GM11168 (cell line): ENCODE measurements at regions not wholly inside any gene's neighbourhood (a gene's known extent, or its start where the extent isn't known, plus 50 kb on each side); places are given as distances from the start of the nearest gene placed in this dataset.

Experiments
- in situ Hi-C: fragments of 300-500 bp; cut with MboI; formaldehyde crosslinking; loops from one replicate; pipeline ENCODE4 v1.12.0; 2022; ENCODE audit warnings: low sequenced_read_pairs; ENCODE audit not compliant: unreplicated experiment

DNA sequence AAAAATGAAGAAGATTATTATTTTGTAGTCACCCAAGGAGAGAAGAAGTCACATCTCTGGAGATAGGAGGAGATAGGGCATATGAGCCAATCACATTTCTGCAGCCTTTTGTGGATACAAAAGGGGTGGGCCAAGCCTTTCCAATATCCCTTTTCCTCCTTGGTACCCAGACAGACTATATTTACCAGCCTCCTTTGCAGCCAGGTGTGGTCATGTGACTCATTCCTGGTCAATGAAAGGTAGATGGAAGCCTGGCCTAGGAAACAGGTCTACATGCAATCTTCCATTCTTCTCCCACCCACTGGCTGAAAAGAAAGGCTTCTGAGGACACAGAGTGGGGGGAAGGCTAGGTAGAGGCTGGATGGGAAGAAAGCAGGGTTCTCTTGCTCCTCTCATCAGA is 58.1 kb upstream of the ERG start:
- in situ Hi-C loops = no loop called here

DNA sequence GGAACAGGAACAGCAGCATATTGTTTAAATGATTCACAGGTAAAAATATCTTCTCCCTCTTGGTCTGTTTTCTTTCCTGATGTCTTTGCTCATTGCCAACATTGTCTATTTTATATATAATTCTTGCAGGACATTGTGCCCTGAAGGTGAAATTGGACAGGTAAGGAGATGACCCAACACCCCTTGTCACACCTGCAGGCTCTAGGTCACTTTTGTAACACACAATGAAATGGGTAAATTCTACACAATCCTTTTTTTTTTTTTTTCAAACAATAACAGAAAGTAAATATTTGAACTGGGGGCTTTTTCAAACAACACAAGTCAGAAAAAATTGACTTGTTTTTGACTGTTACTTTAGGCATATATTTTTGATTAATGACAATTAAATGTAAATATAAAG is 62.9 kb upstream of the ERG start:
- in situ Hi-C loops = no loop called here

DNA sequence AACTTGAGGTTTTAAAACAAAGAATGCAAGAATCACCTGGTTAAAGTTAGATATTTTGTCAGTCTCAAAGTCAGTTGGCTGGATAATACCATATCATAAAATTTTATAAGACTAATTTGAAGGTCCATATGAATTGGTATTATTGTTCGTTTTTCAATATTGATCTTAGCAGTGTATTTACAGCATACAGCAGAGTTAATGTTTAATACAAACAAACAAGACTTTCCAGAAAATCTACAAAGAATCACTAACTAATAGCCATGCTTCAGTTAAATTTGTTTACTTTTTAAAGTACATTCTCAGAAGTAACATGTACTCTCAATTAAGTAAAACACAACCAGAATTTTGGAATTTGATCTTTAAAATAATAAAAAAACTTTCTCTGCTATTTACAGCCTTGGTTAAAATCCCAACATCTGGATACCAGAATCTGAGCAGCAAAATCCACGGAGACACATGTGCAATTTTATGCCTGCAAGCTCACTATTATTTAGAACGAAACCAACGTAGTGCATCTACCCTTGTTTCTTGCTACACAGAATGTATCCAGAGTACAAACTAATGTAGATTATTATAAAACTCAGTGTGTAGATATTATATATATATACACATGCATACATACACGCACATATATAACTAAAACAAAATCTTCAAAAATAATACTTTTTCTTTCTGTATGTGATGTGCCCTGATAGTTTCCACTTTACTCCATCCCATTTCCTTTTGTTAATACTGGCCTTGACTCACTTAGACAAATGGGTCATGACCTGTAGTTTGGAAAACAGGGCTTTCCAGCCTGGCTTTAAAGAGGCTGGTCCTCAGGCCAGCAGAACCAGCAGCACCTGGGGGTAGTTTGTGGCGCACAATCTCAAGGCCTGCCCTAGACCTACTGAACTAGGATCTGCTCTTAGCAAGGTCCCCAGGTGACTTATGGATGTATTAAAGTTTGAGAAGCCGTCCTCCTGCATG is 63.6 kb upstream of the ERG start:
- in situ Hi-C loops = no loop called here

DNA sequence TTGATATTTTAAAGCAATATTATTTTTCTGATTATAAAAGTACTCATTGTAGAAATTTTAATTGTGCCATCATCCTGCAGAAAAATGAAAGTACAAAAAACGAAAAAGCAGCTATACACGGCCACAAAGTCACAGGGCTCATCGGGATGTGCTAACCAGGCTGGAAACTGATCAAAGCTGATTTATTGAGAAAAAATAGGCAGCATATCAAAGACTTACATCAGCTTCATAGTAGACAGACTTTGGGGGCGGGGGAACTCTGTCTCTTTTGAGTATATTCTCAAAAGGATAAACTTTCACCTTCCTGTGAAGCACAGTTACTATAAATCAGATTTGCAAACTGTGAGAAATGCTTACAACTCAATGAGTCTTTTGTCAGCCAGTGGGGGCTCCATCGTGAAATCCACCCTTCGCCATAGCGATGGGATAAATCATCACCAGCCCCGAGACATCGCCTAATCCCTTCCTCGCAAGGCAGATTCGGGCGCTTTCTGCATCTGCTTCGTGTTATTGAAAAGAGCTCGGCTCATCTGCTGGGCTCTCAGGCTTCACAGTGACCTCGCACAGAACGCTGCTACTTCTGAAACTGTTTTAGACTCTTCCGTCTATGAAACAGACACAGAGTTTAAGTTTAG is 69.2 kb upstream of the ERG start:
- in situ Hi-C loops = no loop called here

DNA sequence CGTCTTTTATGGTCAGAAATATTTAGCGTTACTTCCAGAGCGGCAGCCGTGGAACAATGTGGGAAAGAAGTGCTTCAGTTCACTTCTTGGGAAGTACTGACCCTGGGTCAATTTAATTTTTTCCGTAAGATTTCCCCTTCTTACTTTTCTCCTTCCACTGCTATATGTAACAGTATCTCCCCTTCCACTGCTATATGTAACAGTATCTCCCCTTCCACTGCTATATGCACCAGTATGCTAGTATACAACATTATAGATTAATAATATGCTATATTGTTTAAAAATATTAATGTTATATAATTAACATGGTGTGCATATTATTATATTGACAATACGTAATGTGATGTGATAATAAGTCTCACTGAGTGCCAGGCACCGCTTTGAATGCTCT is 69.7 kb upstream of the ERG start:
- in situ Hi-C loops = no loop called here

DNA sequence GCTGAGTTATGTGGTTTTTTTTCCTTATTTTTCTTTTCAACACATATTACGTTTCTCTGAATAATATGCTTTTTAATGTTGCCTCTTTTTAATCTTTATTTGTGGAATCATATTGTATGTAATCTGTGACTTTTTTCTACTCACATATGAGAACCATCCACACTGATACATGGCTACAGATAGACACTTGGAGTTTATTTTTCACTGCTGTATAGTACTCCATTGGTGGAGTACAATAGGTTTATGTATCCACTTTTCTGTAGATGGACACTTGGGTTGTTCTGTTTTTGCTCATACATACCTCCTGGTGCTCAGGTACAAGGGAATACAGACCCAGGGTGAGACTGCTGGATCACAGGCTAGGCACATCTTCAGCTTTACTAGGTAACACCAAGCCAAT is 71.5 kb upstream of the ERG start:
- in situ Hi-C loops = no loop called here

DNA sequence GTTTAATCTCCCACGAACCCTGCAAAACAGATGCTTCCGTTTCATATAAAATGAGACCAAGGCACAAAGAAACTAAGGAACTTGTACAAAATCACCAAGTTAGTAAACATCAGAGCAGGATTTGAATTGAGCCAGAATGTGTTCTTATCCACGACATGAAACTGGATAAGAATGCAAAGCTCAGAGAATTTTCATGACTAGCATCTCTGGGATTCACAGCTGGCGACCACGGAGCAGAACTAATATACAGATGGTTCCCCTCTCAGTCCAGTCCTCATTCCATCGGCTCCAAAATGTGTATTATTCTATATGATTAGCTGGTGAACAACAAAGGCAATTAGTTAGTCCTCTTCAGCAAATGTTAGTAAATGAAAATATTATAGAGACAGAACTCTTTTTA is 72.3 kb upstream of the ERG start:
- in situ Hi-C loops = no loop called here

DNA sequence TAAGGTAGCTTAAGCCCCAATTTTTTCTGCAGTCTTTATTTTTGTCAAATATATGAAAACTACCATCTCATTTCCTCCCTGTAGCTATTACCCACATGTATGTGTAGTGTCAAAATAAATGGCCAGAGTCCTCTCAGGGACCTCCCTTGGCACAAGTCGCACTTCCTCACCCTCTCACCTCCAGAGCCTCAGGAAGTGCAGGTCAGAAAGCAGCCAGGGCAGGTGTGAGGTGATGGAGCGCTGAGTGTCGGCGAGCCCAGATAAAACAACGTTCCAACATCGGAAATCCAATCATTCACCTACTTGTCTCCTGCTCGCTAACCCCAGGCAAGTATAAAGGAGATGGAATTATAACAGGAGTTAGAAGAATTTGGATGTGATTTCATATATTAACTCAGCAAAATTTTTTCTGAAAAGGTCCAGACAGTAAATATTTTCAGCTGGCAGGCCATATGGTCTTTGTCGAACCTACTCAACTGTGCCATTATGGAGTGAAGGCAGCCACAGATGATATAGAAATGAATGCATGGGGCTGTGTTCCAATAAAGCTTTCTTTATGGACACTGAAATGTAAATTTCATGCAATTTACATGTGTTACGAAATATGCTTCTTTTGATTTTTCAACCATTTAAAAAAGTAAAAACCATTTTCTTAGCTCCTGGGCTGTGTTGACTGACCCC is 76.8 kb upstream of the ERG start:
- in situ Hi-C loops = no loop called here

DNA sequence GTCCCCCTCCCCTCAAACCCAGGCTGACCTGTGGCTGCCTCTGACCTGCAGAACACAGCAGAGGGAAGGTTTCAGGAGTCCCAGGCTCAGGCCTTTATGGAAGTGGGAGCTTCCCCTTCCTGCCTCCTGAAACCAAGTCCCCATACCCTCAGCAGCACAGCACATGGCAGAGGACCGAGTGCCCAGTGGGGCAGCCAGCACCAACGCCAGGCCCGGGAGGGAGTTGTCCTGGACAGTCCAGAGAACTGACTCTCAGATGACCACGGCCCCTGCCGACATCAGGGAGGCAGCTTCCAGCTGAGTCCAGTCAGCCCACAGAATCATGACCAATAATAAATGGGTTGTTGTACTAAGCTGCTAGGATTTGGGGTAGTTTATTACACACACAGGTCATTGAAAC is 79.6 kb upstream of the ERG start:
- in situ Hi-C loops = no loop called here

DNA sequence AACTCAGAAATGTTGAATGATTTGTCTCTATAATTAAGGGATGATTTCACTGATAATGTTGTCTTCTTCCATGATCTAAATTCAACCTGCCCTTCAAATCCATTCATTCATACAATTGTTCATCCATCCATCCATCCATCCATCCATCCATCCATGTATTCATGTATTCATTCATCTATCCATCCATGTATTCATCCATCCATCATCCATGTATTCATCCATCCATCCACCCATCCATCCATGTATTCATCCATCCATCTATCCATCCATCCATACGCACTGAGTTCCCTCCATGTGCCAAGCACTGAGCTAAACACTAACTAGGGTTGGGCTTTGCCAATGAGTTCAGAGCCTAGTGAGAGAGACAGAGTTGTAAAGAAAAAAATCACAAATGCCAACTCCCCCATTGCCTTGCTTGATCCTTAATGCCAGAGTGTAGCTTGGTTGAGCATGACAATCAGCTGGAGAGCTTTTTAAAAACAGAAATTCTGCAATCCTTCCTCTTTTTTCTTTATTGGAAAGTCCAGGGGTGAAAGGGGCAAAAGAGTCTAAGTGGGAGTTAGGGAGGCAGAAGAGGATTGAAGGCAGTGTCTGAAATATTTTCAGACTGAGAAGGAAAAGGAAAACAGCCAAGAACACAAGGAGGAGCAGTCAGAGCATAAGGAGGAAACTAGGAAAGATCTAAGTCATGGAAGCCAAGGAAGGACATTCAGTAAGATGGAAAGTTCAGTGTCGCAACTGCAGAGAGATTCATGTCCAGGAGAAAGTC is 92.4 kb upstream of the ERG start:
- in situ Hi-C loops = no loop called here

DNA sequence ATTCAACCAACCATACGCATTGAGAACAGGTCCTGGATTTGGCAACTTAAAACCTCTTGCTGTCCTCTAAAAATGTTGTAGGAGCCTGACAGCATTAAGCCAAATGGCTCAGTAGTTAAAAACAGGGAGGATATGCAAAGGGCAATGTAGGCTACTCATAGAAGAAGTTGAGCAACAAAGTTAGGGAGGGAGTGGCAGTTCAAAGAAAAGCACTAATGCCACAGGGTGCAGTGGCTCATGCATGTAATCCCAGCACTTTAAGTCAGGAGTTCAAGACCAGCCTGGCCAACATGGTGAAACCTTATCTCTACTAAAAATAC is 92.9 kb upstream of the ERG start:
- in situ Hi-C loops = no loop called here

DNA sequence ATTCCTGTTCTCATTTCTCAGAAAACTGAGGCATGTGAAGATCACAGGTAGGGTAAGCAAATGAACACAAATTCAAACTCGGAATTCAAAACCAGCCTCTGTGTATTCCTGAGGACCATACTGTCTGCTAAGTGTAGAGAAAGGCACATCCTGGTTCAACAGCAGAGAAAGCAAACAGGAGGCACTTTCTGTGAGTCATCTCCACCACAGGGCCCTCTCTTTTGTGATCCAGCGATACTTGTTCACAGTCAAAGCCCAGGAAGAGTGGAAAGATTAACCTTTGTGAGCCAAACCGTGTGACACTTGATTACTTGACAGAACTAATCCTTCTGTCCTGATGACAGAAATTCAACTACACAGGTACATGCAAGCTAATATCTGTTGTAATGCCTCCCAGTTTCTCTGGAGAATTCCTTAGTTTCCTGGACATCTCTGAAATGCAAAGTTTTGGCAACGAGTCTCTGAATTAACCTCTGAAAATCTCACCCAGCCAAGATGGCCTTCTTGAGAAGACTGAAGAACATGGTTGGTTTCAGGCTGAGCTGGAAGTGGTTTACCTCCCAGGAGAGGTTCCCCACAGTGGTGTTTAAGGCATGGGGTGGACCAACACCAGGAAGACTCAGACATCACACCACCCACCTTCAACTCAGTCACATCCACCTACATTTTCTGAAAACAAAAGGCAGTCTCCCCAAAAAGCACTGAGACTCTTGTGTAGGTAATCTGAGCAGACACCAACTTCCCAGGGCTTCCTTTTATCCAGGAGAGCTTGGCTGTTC is 98.2 kb upstream of the ERG start:
- in situ Hi-C loops = no loop called here

DNA sequence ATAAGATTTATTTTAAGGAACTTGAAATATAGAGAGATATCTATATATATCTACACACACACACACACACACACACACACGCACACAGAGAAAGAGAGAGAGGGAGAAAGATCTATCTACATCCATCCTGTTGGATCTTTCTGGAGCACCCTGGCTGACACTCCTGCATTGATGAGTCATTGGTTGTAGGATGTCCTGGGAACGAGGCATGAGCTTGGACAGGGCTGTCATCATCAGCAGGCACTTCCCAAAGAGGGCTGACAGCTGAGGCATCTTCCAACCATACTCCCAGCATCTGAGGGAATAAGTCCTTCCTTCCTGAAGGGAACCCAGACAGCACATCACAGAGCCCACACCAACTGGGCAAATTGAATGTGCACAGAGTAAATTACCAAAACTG is 99.1 kb upstream of the ERG start:
- in situ Hi-C loops = no loop called here

DNA sequence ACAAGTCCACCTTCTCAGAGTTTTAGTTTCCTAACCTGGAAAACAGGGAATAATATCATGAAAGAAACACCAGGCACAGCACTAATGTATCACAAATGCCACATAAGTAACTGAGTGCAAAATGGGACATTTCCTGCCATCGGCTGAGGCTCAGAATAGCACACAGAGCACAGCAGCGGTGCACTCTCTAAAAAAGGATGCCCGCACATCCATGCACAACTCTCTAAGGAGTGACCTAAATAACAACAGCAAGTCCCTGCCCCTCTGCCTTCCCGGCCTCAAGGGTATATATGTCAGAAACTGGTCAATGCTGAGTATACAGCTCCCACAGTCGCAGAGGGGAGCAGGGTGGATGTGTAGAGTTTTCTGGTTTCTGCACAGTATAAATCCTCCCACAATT is 100.1 kb upstream of the ERG start:
- in situ Hi-C loops = no loop called here

DNA sequence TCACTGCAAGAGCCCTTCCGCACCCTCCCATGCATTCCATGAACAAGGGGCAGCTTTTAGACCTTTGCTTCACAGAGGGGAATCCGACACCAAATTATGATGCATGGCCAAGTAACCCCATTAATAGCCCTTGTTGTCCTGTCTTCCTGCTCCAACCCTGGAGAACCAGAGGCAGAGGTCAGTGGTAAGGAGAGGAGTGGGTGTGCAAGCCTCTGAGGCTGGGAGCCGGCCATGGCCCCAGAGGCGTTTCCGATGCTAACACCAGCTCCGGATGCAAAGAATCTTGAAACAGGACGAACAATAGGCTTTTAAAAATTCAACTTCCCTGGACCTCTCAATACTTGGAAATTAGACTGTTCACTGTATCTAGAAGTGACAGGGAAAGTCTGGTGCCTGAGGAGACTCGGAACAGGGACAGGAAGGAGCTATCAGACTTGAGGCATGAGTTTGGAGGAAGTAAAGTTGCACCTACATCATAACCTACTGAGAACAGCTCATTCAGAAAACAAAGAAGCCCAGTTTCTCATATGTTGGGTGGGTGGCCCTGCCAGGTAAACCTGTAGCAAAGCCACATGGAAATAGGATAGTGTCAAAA is 101.2 kb upstream of the ERG start:
- in situ Hi-C loops = no loop called here

DNA sequence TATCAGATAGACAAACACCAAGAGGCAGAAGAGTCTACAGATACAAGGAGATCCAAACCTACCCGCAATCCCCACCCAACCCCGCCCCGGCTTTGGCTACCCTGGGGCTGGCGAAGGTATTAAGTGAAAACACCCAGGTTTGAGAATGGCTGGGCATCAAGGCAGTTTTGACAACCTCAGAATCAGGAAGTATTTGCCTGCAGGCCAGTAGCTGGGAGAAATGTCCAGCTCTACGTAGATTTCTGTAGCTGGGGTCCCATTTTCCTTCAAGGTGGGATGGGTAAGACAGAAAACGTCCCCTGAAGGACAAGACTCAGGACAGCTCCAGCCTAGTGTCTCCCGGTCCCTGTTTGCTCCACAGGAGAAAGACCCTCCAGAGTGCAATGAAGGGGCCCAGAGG is 101.8 kb upstream of the ERG start:
- in situ Hi-C loops = no loop called here

DNA sequence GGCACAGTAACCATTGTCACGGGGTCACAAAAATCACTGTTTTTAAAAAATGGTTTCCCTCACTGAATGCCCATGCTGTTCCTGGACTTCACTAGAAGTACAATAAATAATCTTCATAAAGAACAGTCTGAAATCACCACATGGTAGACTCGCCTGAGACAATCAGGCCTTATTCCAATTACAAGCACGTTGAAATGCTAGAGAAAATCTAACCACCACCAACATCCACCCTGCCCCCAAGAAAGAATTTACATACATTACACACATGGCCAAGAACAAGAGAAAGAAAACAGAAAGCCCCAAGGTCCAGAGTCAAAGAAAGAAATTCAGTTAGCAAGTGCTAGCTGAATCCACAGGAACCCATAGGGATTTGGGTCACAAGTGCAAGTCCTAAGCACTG is 107.0 kb upstream of the ERG start:
- in situ Hi-C loops = no loop called here

DNA sequence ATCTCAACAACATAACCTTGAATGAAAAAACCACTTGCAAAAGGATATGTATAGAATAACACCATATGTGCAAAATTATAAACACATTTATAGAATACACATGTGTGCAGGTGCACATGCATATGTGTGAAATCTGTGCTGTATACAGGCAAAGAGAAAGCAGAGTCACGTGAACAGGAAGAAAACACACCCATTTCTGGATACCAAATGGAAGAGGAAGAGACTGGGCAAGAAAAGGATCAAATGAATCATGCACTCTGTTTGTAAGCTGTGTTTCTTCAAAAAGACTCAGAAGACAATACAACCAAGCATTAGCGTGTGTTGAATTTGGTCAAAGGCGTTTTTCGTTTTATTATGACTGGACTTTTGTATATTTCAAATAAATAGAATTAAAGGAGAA is 111.3 kb upstream of the ERG start:
- in situ Hi-C loops = no loop called here

DNA sequence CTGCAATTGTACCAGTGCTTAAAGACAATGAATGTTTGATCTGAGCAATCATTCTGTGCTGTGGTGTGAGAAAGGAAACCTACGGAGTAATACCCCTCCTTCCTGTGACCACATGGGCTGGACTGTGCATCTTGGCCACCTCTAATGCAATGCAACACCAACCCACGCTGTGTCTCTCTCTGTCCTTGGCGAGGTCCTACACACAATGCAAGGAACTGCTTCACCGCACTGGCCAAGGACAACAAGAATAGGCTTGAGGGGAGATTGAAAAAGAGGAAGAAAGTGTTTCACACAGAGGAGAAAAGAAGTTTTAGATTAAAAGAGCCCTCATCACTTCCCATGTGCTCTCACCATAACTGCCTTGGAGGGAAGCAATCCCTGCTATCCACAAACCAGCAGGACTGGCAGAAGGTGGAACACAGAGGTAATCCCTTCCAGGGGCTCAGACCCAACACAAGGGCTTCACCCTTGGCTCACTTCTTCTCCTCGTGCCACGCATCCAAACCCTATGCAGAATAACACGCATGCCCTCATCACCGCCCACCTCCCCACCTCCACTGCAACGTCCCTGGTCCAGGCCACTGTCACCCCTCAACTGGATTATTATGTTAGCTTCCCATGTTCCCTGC is 112.5 kb upstream of the ERG start:
- in situ Hi-C loops = no loop called here
